GF-D8 (cell line): ENCODE measurements at regions not wholly inside any gene's neighbourhood (a gene's known extent, or its start where the extent isn't known, plus 50 kb on each side); places are given as distances from the start of the nearest gene placed in this dataset.

Source experiments
- DNase-seq: peaks from one replicate; lab custom pipeline; 2025; lab: John Stamatoyannopoulos, UW

GRCh38 chr17:72301887-72302286 is 181.1 kb downstream of the SOX9 start:
- no peak for DNase-seq

- no peak for DNase-seq
Observed at GRCh38 chr17:72302735-72303134, 181.9 kb downstream of the SOX9 start.

GRCh38 chr17:72303787-72304733 is 183.2 kb downstream of the SOX9 start:
- DNase-seq = no peak

- DNase-seq = no peak
Observed at GRCh38 chr17:72304859-72305258, 184.0 kb downstream of the SOX9 start.

GRCh38 chr17:72305472-72305871 is 184.7 kb downstream of the SOX9 start:
- DNase-seq = no peak

- no peak for DNase-seq
Observed at GRCh38 chr17:72306037-72306436, 185.2 kb downstream of the SOX9 start.

- DNase-seq = no peak
Observed at GRCh38 chr17:72307836-72308235, 187.0 kb downstream of the SOX9 start.

GRCh38 chr17:72308744-72309385 is 188.0 kb downstream of the SOX9 start:
- DNase-seq = no peak

GRCh38 chr17:72311004-72311403 is 190.2 kb downstream of the SOX9 start:
- DNase-seq = no peak

GRCh38 chr17:72315122-72315913 is 194.5 kb downstream of the SOX9 start:
- no peak for DNase-seq

- no peak for DNase-seq
Observed at GRCh38 chr17:72318131-72318530, 197.3 kb downstream of the SOX9 start.

- DNase-seq = no peak
Observed at GRCh38 chr17:72321896-72322295, 201.1 kb downstream of the SOX9 start.

GRCh38 chr17:72332367-72332766 is 211.5 kb downstream of the SOX9 start:
- no peak for DNase-seq

GRCh38 chr17:72333570-72333969 is 212.8 kb downstream of the SOX9 start:
- DNase-seq = no peak

GRCh38 chr17:72334205-72334604 is 213.4 kb downstream of the SOX9 start:
- no peak for DNase-seq

- no peak for DNase-seq
Observed at GRCh38 chr17:72336026-72336803, 215.4 kb downstream of the SOX9 start.

- DNase-seq = no peak
Observed at GRCh38 chr17:72336804-72337070, 215.9 kb downstream of the SOX9 start.

- no peak for DNase-seq
Observed at GRCh38 chr17:72338304-72338703, 217.5 kb downstream of the SOX9 start.

GRCh38 chr17:72338847-72339790 is 218.3 kb downstream of the SOX9 start:
- no peak for DNase-seq

- no peak for DNase-seq
Observed at GRCh38 chr17:72340836-72341235, 220.0 kb downstream of the SOX9 start.

- DNase-seq = no peak
Observed at GRCh38 chr17:72342061-72342460, 221.2 kb downstream of the SOX9 start.
